ENCODE measurements at regions not wholly inside any gene's neighbourhood (a gene's known extent, or its start where the extent isn't known, plus 50 kb on each side); places are given as distances from the start of the nearest gene placed in this dataset.
"Not testable (repeated sequence)": the region's sequence is repeated elsewhere in the genome, so short reads cannot be mapped to it uniquely, and the experiment has no call there.

DNA sequence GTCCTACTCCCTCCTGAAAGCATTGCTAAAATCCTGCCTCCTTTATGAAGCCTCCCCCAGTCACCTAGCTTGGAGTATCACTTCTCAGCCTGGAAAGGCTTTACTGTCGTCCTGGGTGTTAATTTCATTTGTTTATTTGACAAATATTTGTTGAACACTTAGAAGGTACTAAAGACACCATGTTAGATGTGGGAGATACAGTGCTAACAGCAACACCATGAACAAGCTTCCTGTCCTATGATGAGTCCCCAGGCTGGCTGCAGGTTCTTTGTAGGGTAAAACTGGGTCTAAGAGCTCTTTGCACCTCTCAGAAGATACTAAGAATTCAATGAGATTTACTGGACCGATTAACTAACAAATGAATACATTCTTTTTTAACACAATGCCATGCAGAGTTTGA lies 109.2 kb upstream of the TMEM170B start:
- DNase-seq (ENCODE audit: low read depth in 4 of 4, low spot score in 2 of 4): no peak

GRCh38 chr6:11427723-11428245 lies 109.8 kb upstream of the TMEM170B start:
- no peak for DNase-seq (ENCODE audit: low read depth in 4 of 4, low spot score in 2 of 4)

GRCh38 chr6:11427091-11427722 lies 110.3 kb upstream of the TMEM170B start:
- DNase-seq (ENCODE audit: low read depth in 4 of 4, low spot score in 2 of 4): no peak

DNA sequence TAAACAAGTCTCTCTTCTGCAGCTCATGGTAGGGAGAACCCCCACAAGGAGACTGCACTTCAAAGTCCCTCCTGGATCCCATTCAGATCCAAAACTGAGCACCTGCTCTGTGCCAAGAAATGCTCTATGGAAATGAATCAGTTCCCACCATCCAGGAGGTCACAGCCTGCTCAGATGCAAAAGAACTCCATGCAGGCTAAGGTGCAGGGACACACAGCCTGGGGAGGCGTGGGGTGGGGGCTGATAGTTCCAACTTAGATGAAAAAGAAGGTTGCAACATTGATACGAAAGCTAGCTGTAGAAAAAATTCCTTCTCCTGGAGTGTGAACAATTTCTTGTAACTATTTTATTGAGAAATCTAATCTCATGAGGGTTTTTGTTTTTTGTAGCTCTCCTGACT lies 111.0 kb upstream of the TMEM170B start:
- DNase-seq (ENCODE audit: low read depth in 4 of 4, low spot score in 2 of 4): no peak

- no peak for DNase-seq (ENCODE audit: low read depth in 4 of 4, low spot score in 2 of 4)
Observed at GRCh38 chr6:11425876-11426275, 111.7 kb upstream of the TMEM170B start.

DNA sequence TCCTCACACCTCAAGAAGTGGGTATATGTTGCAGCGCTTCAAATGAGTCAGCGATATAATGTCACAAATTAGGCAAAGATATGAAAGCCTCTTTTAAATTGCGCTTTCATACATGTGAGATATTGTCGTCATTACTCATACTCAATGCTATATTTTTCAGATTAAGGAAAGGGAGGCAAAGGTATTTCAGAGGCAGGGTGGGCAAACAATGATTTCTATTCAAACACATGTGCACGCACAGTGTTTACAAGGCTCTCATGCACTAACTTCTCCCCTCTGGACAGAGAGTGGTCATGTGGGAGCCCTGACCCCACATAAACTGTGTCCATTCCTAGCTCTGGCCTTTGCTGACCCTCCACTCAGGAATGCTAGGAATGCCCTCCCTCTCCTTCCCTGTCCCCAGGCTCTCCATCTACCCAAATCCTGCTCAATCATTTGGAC lies 112.1 kb upstream of the TMEM170B start:
- DNase-seq (ENCODE audit: low read depth in 4 of 4, low spot score in 2 of 4): no peak

- DNase-seq (ENCODE audit: low read depth in 4 of 4, low spot score in 2 of 4): peak in 3 of 4 donors; percentile 18 to 66 (median 48)
Observed at GRCh38 chr6:11424395-11425034, 113.0 kb upstream of the TMEM170B start.

DNA sequence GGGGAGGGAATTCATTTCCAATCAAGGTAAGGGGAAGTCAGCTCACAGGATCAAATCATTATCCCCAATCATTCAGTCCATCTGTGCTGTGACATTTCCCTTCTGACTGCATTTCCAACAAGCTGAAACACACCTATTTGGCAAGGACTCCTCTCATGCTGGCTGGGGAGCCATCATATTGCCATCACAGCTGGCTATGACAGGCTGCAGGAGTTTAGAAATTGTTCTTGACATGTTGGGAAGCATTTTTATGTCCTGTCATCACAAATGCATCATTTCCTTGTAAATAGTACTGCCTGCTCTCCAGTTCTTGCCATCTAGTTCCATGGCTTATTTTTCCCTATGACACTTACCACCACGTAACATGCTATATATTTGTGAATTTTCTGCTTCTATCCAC lies 113.9 kb upstream of the TMEM170B start:
- no peak for DNase-seq (ENCODE audit: low read depth in 4 of 4, low spot score in 2 of 4)

DNA sequence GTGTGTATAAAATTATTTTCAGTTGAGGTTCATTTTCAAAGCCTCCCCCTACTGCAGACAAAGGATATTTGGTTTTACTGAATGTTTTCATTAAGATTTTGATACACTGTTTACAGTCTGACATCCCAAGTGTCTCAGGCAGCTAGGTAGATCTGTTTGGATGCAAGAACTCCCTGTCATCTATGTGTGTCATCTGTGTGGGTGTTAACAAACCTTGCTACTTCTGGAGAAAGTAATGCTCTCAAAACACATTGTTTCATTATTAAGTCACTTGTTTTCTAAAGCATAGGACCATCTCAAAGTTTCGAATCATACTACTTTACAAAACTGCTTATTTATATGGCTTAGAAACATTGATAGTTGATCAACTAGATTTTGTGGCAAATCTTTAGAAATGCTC lies 114.5 kb upstream of the TMEM170B start:
- no peak for DNase-seq (ENCODE audit: low read depth in 4 of 4, low spot score in 2 of 4)

DNA sequence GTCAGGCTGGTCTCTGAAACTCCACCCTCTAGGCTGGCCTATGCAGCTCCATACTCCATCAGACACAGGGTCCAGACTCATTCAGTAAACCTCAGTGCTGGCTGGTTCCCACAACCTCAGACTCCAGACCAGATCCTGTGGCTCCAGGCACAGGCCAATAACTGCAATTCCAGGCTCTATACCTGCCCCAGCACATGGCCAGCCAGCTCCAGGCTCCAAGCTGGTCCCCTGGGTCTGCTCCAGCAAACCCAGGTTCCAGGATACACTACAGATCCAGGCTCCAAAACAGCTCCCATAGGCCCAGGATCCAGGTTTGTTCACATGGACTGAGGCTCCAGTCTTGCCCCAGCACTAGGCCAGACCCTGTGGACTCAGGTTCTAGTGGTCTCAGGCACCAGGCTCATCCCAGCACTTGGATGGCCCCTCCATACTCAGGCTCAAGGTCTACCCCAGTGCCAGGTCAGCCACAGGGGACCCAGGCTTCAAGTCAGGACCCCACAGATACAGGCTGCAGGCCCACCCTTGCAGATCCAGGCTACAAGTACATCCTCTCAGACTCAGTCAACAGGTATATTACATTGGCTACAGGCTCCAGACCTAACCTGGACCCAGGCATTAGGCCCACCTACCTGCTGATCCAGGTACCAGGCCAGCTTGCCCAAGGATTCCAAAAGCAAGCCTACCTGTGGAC lies 117.6 kb upstream of the TMEM170B start:
- no peak for DNase-seq (ENCODE audit: low read depth in 4 of 4, low spot score in 2 of 4)

DNA sequence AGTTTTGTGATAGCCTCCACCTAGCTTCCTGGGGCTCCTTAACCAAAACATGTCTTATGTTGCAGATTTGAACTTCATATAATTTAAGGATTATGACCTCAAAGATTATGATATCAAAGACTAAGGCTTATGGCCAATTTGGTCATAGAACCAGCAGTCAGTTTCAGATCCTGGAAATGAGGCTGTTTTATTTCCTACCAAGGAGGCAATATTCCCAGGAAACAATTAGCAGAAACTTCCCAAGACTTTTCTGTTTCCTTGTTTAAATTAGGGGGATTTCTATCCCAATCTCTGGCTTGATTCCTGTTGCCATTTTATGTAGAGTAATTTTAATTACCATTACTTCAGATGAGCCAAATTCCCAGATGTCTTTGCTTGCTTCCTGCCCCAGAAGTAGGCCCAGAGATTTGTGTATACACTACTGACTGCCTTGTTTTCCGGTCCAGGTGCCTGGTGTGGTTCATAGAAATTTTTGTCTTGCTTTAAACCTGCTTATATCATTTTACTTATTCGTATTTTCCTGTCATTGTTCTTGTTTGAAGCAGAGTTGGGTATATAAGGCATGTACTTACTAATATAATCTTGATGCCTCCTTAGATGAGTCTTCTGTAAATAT lies 119.2 kb upstream of the TMEM170B start:
- no peak for DNase-seq (ENCODE audit: low read depth in 4 of 4, low spot score in 2 of 4)

GRCh38 chr6:11416936-11417576 lies 120.5 kb upstream of the TMEM170B start:
- no peak for DNase-seq (ENCODE audit: low read depth in 4 of 4, low spot score in 2 of 4)

DNA sequence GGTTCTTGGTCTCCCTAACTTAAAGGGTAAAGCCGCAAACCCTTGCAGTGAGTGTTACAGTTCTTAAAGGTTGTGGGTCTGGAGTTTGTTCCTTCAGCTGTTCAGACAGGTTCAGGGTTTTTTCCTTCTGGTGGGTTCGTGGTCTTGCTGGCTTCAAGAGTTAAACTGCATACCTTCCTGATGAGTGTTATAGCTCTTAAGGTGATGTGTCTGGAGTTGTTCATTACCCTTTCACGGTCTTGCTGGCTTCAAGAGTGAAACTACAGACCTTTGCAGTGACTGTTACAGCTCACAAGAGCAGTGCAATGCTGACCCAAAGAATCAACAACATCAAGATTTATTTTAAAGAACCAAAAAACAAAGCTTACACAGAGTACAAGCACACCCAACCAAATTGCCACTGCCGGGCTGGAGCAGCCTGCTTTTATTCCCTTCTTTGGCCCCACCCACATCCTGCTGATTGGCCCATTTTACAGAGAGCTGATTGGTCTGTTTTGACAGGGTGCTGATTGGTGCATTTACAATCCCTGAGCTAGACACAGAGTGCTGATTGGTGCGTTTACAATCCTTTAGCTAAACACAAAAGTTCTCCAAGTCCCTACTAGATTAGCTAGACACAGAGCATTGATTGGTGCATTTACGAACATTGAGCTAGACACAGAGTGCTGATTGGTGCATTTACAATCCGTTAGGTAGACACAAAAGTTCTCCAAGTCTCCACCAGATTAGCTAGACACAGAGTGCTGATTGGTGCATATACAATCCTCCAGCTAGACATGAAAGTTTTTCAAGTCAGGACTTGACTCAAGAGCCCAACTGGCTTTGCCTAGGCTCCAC lies 121.2 kb upstream of the TMEM170B start:
- not testable (repeated sequence) for DNase-seq (ENCODE audit: low read depth in 4 of 4, low spot score in 2 of 4)

DNA sequence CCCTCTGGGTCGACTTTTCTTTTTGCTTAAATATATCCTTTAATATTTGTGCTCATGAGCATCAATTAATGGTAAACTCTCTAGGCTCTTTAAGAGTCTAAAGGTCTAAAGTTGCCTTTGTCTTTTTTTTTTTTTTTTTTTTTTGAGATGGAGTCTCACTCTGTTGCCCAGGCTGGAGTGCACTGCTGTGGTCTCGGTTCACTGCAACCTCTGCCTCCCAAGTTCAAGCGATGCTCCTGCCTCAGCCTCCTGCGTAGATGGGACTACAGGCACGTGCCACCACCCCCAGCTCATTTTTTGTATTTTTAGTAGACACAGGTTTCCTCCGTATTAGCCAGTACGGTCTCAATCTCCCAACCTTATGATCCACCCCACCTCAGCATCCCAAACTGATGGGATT lies 122.0 kb upstream of the TMEM170B start:
- DNase-seq (ENCODE audit: low read depth in 4 of 4, low spot score in 2 of 4): no peak

- no peak for DNase-seq (ENCODE audit: low read depth in 4 of 4, low spot score in 2 of 4)
Observed at GRCh38 chr6:11414176-11414963, 123.2 kb upstream of the TMEM170B start.

DNA sequence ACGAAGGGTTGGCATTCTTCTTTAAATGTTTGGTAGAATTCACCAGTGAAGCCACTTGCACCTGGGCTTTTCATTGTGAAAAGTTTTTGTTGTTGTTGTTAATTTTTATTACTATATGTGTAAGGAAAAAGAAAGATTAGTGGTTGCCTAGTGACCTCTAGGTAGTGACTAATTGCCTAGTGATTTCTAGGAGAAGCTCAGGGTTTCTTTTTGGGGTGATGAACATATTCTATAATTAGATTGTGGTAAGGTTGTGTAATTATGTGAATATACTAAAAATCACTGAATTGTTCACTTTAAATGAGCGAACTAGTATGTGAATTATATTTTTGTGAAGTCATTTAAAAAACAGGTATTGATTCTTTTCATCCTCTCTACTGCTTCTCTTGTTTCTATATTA lies 123.8 kb upstream of the TMEM170B start:
- no peak for DNase-seq (ENCODE audit: low read depth in 4 of 4, low spot score in 2 of 4)

DNA sequence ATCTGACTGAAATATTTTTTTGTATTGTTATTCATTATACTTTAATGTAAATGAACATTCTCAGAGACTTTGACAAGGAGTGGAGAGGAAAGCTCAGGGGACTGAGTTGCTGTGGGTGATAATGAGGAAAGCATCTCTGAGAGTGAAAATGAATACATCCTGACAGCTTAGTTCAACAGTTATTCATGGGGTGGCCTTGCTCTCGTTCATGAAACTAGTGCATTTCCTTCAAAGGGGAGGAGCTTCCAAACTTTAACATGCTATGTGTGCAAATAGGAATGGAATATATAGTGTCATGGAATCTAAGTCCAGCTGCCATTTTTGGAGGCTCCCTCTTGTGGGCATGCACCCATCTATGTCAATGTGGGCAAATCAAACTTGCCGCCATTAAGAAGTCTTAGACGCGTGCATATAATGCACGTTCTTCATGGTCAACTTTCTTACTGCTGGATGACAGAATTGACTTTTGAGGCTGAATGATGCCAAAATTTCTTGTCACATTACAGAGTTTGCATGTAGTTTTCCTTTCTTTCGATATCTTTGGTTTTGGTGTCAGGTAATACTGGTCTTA lies 124.3 kb upstream of the TMEM170B start:
- no peak for DNase-seq (ENCODE audit: low read depth in 4 of 4, low spot score in 2 of 4)

DNA sequence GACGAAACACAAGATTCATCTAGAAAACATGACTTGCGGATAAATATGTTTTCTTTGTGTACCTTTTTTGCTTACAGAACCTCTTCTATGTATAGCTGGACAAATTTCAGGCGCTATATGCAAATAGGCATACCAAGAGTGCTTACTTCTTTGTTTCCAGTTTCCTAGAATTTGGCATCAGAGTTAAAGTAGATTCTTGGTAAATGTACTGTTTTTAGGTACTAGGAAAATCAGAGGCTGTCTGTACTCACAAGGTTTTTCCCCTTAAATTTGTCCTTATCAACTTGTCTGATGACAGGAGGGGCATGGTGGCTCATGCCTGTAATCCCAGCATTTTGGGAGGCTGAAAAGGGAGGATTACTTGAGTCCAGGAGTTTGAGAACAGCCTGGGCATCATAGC lies 124.9 kb upstream of the TMEM170B start:
- DNase-seq (ENCODE audit: low read depth in 4 of 4, low spot score in 2 of 4): no peak

DNA sequence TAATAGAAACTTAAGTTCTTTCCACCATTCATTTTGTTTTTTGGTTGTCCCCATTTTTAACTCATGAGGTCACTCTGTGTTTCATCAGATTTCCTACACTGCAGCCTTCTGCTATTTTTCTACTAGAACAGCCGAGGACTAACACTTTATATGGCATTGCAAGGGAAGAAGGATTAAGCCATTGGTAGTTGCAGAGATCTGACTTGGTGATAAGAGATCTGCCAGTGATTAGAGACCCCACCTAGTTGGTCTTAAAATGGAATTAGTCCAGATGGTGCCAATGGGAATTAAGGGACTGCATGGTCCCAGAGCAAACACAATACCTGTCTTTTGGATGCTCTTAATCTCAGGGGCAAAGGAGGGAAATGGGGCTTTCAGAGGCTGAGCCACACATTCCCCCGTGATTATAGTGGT lies 125.5 kb upstream of the TMEM170B start:
- no peak for DNase-seq (ENCODE audit: low read depth in 4 of 4, low spot score in 2 of 4)

Measured in left renal cortex interstitium (tissue), 4 donors.